ENCODE measurements at regions not wholly inside any gene's neighbourhood (a gene's known extent, or its start where the extent isn't known, plus 50 kb on each side); places are given as distances from the start of the nearest gene placed in this dataset.

GRCh38 chr10:44828508-44829142 is 82.5 kb upstream of the TMEM72 start:
- DNase-seq, result no peak

DNA sequence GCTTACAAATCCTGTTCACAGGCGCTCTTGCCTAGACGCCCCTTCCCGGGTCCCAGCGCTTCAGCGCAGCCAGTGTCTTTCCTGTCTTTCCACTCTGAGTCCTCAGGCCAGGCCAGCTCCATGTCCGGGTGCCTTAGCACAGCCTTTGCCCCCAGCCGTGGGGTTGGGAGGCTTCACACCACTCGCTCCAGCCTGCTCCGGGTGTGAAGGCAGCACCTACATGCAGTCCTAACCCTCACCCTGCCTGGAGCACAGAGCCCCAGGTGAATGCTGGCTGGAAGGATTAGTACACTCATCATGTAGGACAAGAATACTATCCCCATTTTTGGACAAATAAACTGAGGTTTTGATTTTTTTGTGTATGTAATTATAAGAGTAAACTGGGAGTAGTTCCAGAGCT is 81.7 kb upstream of the TMEM72 start:
- DNase-seq, result no peak

- DNase-seq, result no peak
These were observed 81.1 kb upstream of the TMEM72 start for GRCh38 chr10:44830022-44830421.

DNA sequence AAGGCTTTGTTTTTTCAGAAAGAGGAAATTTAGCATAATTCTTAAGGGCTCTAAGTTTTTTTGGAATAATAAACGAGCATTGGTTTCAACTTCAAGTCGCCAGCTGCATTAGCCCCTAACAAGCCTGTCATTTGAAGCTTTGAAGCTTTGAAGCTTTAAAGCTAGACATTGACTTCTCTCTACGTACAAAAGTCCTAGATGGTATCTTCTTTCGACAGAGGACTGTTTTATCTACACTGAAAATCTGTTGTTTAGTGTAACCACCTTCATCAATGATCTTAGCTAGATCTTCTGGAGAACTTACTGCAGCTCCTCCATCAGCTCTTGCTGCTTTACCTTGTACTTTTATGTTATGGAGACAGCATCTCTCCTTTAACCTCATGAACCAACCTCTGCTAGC is 79.6 kb upstream of the TMEM72 start:
- no peak for DNase-seq

DNA sequence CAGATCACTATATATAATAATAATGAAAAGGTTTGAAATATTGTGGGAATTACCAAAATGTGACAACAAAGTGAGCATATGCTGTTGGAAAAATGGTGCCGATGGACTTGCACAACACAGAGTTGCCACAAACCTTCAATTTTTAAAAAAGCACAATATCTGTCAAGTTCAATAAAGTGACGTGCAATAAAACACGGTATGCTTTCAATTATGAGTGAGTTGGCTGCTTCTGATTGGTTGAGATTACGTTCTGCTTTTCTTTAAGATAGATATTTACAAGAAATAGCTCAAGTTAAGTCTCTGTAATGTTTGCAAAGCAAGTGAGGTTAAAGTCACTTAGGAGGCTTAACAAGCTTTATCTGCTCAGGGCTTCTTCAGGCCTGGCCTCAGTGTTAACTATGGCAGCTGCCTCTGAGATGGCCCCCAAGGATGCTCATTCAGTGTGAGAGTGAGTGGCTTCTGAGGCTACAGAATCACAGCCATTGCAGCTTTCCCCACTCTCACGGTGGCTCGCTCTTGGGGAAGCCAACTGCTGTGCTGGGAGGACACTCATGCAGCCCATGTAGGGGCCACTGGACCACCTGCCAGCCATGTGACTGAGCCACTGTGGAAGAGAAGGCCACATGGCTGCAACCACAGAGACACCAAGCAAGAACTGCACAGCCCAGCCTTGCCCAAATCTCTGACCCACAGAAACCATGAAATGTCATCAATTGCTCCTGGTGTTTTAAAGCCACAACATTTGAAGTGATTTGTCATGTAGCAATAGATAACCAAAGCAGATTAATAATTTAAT is 78.3 kb upstream of the TMEM72 start:
- no peak for DNase-seq

GRCh38 chr10:44834131-44834530 is 77.0 kb upstream of the TMEM72 start:
- DNase-seq, result no peak

DNA sequence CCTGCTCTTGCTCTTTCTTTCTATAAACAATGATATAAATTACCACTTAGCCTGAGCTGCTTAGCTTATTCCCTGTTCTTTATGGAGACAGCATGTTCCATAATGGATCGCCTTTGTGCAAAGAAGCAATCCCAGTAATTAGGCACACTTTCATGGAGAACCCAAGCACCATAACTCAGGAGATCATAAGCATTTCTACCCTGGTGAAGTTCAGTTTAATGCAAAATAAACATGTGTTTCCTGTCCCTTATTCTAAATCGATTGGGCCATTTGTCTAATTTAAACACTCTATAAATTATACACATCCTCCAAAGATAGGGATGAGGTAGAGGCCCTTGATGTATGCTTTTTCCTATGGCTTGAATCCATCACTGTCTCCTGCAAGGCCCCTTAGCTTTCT is 75.8 kb upstream of the TMEM72 start:
- no peak for DNase-seq

DNA sequence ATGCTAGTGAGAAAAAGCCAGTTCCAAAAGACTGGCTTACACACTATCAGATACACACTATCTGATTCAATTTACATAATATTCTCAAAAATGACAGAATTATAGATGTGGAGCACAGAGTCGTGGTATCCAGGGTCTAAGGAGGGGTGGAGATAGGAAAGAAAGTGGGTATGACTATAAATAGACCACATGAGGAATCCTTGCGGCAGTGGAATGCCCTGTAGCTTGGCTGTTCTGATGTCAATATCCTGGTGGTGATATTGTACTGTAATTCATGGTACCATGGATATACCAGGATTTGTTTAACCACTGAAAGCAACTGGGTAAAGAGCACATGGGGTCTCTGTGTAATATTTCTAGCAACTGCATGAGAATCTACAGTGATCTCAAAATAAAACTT is 67.7 kb upstream of the TMEM72 start:
- no peak for DNase-seq

- DNase-seq, result no peak
These were observed 65.6 kb upstream of the TMEM72 start for GRCh38 chr10:44845361-44846175.

GRCh38 chr10:44847110-44847509 is 64.0 kb upstream of the TMEM72 start:
- no peak for DNase-seq

DNA sequence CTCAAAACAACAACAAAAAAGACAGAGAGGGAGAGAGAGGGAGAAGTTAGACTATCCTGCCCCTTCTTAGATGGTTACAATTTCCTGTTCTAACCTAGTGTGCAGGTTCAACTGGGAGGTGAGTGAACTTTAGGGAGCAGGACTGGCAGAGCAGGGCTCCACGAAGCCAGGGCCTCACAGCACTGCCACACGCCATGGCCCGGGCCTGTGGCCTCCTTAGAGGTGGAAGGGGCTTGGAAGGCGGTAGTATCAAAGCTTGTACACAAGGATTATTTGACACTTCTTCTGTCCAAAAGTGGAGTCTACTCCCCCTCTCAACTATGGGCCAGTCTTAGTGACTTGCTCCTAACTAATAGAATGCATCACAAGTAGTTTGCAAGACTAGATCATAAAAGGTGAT is 62.9 kb upstream of the TMEM72 start:
- no peak for DNase-seq

DNA sequence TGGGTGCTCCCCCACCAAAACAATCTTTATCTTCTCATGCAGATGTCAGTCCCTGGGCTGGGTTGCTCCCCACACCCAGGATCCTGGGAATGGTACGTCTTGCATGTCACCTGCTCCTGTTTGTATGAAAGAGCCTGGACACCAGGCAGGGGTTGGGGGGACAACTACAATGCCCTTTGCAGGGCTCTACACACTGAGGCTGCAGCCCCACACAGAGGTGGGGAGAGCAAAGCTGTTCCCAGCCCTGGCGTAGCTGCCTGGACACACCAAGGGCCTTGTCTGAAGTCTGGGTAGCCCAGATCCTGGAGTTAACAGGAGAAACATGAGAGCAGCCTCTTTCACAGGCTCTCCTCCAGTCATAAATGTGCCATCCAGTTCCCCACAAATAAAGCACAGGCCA is 61.2 kb upstream of the TMEM72 start:
- no peak for DNase-seq

GRCh38 chr10:44850356-44850934 is 60.7 kb upstream of the TMEM72 start:
- DNase-seq, result no peak

- no peak for DNase-seq
These were observed 59.7 kb upstream of the TMEM72 start for GRCh38 chr10:44851413-44851812.

DNA sequence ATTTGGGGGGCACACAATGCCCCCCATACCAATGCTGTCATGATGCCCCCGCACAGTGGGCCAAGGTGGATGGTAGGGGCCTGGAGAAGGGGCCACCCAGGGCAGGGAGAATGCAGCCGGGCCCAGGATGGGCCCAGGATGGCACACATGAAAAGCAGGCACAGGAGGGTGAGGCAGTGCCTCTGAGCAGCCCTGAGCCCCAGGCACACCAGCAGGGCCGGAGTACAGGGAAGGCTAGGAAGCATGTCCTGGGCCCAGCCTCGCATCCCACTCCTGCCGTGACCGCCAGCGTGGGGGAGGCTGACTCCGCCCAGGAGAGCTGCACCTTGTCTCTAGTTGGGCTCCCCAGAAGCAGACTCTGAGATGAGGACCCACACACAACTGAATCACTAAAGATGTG is 59.3 kb upstream of the TMEM72 start:
- no peak for DNase-seq

DNA sequence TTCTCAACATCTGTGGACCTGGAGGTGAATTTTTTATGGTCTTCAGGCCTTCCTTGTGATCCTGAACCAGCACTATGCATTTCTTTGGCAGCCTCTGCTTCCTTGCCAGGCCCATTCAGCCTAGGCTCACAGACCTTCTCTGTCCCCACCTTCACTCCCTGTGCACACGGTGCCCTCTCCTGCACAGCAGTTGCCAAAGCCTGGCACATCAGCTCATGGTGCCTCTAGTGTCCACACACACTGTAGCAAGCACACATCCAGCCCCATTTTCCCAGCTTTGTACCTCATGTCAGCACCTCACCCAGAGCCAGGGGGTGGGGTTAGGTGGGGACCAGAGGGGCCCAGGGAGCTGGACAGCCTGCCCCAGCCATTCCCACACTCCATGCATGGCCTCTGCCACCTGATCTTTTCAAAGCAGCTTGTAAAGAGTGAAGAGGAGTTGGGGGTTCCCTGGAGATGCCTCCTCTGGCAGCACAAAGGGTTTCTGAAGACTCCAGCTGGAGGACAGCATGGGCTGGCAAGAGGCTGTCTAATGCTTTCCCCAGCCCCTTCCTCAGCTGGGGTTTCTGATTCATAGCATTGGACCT is 57.9 kb upstream of the TMEM72 start:
- no peak for DNase-seq

DNA sequence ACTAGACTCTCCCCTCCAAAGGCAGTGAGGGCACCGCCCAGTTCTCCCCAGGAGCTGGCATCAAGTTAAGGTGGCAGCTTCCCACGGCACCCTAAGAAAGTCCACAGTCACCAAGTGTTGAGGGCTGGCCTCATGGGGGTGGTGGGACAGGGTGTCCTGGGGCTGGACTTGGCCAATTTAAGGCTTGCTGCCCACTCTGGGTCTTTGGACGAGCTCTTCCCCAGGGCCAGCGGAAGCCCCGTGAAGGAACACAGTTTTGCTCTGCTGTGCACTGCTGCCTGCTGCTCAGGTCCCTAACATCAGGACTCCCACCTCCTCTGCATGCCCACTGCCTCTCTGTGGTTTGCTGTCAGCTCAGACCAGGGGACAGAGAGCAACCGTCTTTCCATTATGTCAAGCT is 57.3 kb upstream of the TMEM72 start:
- DNase-seq, result no peak

DNA sequence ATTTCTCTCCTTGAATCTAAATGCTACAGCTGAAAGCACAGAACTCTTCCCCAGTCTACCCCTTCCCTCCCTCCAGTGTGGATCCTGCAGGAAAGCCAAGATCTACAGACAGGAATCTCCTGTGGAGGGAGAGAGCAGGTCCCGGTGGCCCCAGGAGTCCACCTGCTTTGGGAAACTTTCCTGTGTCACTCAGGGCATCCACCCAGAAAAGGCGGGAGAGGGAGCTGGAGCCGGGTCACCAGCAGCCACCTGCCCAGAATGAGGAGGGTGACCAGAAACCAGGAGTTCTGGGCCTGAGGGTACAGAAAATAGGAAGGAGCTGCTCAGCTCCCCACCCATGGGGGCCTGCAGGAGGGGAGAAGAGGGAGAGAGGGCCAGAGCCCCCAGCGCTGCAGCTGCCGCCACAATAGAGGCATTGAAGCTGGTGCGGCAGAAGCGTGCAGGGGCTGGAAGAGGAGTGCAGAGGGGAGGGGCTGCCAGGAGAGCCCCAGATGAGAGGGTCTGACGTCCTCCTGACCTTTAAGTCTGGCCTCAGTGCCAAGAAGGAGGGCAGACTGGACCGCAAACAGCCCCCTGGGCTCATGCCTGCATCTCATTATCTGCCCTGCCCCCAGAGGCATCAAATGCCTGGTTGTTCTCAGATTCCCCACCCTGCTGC is 56.3 kb upstream of the TMEM72 start:
- DNase-seq, result no peak

GRCh38 chr10:44856696-44857095 is 54.4 kb upstream of the TMEM72 start:
- no peak for DNase-seq

DNA sequence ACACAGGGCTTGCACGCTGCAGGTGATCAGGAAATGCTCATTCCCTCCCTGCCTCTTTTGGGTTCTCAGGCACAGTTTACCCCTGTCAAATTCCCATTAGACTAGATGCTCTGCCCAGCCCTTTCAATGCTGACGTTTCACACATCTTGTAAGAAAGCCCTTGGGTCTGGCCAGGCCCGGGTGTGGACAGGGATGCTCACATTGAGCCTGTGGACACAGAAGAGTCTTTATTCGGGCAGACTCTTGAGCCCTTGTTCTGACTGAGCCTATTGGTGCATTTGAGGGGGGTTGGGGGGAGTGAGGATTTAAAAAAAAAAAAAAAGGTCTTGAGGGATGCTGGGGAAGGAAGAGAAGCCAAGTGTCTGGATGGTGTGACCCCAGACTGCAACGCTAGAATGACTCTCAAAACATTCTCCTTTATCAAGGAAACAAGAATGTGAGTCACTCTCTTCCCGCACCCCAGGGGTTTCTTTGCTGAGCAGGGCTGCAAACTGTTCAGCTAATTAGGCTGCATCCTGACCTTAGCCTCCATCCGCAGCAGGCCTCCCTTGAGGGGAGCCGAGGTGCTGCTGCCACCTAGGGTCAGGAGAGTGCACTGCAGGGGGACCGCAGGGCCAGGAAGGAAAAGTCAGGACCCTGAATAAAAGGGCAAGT is 53.6 kb upstream of the TMEM72 start:
- peak; percentile 85 for DNase-seq

DNA sequence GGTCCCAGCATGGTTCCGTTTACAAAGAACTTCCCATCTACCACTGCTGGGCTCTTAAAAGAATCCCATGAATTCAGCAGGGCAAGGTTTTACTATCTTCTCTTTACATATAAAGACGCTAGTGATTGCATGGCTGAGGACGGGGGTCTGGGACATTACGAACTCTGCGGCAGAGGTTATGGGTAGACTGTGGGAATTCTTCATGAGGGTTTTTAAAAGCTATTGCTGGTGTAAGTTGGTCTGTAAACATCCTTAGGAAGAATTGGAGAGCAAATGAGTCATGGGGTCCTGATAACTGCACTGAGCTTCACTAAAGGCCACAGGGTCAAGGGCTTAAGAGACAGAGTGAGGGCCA is 53.1 kb upstream of the TMEM72 start:
- no peak for DNase-seq

GRCh38 chr10:44858988-44859387 is 52.1 kb upstream of the TMEM72 start:
- DNase-seq, result no peak
